ENCODE measurements at regions not wholly inside any gene's neighbourhood (a gene's known extent, or its start where the extent isn't known, plus 50 kb on each side); places are given as distances from the start of the nearest gene placed in this dataset.

DNA sequence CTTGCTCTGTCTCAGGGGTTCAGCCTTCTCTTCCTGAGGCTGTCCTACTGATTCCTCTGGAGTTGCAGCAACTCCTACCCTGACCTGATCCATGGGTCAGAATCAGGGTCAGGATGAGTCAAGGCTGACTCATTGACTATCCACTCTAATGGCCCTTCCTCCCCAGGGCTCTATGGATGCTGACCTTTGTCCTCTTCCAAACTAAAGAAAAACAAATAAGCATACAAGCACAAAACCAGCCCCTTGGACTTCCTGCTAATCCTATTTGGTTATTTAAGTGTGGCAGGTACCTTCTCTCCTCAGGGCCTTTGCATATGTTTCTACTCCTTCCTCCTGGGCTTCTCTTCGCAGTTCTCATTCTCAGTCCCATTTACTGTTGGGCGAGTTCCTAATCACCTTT, 204.5 kb upstream of the NAV2 start:
- TF ChIP-seq POLR2A (IDR thresholded peaks at IDR 0.05), result no peak
- TF ChIP-seq, protein P1, sequence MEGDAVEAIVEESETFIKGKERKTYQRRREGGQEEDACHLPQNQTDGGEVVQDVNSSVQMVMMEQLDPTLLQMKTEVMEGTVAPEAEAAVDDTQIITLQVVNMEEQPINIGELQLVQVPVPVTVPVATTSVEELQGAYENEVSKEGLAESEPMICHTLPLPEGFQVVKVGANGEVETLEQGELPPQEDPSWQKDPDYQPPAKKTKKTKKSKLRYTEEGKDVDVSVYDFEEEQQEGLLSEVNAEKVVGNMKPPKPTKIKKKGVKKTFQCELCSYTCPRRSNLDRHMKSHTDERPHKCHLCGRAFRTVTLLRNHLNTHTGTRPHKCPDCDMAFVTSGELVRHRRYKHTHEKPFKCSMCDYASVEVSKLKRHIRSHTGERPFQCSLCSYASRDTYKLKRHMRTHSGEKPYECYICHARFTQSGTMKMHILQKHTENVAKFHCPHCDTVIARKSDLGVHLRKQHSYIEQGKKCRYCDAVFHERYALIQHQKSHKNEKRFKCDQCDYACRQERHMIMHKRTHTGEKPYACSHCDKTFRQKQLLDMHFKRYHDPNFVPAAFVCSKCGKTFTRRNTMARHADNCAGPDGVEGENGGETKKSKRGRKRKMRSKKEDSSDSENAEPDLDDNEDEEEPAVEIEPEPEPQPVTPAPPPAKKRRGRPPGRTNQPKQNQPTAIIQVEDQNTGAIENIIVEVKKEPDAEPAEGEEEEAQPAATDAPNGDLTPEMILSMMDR (IDR thresholded peaks at IDR 0.05), result no peak
- no peak for TF ChIP-seq POLR2AphosphoS5 (IDR thresholded peaks at IDR 0.05)
- TF ChIP-seq EP300 (IDR thresholded peaks at IDR 0.05), result no peak
